ELR (cell line): ENCODE measurements at regions not wholly inside any gene's neighbourhood (a gene's known extent, or its start where the extent isn't known, plus 50 kb on each side); places are given as distances from the start of the nearest gene placed in this dataset.
"Not testable (repeated sequence)": the region's sequence is repeated elsewhere in the genome, so short reads cannot be mapped to it uniquely, and the experiment has no call there.

ENCODE experiments used
- DNase-seq: peaks from one replicate; pipeline ENCODE4 v3.0.0-alpha.2; 2015; ENCODE audit warnings: low read depth

GRCh38 chr1:30562559-30562958 is 160.8 kb downstream of the MATN1 start:
- DNase-seq: no peak

GRCh38 chr1:30551603-30552002 is 171.8 kb downstream of the MATN1 start:
- no peak for DNase-seq

DNA sequence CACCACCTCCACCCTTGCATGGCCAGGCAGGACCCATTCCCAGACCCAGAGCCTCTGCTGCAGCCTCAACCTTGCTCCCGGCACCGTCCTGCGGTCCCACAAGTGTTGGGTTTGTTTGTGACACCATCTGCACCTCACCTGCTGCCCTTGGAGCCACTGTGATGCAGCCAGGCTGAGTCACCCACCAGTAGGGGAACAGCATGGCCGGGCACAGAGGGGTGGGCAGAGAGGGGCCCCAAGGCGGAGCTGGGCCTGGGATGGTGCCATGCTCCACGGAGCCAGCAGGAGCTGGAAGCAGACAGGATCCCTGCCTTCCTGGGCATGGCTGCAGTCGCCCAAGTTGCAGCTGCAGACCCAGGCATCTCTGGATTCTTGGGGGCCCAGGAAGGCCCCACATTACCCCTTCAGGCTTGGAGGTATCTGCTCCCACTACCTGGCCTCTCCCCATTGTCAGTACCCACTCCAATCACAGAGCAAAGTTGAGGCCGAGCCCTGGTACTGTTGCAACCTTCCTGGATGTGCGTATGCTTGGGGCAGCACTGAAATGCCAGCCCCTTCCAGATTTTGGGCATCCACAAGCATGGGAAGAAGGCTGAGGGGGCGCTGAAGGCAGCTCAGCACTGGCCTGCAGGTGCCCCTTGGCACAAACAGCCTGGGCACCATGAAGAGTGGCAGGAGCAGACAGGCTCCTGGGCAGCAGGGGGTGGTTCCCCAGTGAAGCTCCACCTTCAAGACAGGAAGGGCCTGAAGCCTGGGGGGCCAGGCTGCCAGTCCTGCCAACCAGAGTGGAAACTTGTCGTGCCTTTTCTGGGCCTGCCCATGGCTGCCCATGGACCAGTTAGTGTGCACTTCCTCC is 172.8 kb downstream of the MATN1 start:
- DNase-seq: no peak

DNA sequence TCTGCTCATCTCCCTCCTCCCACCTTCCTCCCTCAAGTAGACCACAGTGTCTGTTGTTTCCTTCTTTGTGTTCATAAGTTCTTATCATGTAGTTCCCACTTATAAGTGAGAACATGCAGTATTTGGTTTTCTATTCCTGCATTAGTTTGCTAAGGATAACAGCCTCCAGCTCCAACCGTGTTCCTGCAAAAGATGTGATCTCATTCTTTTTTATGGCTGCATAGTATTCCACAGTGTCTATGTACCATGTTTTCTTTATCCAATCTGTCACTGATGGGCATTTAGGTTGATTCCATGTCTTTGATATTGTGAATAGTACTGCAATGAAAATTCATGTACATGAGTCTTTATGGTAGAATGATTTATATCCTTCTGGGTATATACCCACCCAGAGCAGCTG is 173.5 kb downstream of the MATN1 start:
- not testable (repeated sequence) for DNase-seq

- DNase-seq: no peak
Measured at GRCh38 chr1:30548294-30548693, 175.1 kb downstream of the MATN1 start.

- DNase-seq: not testable (repeated sequence)
Measured at GRCh38 chr1:30547326-30547725, 176.1 kb downstream of the MATN1 start.

DNA sequence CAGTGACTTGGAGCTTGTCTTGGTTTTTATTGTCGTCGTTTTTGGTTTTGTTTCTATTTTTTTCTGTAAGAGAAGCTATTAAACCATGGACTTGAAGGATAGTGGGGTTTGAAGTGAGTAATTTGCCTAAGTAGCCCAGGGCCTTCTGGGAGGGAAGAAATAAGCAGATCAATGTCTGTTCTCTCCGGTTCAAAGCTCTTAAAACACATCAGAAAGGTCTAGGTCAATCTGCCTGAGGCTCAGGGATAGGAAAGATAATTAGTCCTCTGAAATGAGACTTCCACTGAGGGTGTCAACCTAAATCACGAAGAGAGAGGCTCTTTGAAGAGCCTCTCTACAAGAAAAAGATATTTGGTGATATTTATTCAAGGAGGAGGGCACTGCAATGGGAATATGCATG is 178.0 kb downstream of the MATN1 start:
- DNase-seq: no peak

DNA sequence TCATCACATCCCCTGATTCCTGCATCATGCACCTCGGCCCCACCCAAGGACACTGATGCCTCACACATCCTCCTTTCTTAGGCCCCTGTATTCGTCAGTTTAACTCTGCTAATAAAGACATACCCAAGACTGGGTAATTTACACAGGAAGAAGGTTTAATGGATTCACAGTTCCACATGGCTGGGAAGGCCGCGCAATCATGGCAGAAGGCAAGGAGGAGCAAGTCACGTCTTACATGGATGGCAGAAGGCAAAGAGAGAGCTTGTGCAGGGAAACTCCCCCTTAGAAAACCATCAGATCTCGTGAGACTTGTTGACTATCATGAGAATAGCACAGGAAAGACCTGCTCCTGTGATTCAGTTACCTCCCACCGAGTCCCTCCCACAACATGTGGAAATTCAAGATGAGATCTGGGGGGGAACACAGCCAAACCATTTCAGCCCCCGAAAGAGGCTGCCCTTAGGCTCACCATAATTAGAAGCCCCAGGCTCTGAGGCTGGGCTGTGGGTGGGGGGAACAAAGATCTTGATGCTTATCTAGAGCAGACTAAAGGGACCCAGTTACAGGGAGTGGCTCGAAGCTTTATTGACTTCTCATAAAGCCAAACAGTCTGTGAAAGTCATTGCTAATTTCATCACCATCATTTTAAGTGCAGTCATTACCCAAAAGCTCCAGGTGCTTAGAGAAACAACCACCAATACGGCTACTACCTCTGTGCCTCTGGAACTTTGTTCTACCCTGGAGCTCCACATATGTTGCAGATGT is 181.5 kb downstream of the MATN1 start:
- no peak for DNase-seq

DNA sequence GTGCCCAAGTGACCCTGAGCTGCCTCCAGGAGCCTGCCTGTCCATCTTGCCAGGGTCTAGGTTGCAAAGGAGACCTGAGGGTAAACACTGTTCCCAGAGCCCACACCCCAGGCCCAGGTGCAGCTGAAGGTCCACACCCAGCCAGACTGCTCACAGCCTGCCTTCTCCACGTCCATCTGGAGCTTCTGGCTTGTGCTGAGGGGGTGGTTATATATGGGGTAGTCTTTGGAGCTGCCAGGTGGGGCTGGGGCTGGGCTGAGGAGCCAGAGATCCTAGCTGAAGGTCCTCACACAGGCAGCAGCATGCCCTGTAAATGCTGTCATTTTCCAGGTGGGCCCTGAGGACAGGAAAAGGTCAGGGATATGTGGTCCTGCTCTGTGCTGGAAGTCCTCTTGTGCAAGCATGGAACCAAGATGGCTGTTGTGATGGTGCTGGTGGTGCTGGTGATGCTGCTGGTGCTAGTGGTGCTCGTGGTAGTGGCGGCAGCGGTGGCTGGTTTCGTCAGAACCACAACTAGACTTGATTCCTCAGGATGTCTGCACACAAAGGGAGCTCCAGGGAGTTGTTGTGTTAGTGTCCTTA is 182.7 kb downstream of the MATN1 start:
- DNase-seq: no peak

DNA sequence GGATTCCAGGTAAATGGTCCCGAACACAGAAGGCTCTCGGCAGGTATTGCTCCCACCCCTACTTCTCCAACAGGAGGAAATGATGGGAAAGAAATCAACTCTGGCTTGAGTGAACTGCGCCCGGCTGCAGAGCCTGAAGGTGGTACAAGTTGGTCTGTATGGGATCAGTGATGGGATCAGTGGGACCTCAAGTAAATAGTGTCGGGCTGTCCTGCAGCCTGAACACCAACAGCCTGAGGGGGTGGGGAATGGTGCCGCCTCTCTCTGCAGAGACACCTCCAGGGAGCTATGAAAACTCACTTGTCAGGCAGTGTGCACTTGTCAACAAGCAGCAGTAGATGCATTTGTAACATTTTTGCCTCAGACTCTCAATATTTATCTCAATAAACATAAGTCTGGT is 183.5 kb downstream of the MATN1 start:
- no peak for DNase-seq

- no peak for DNase-seq
Measured at GRCh38 chr1:30538993-30539867, 184.2 kb downstream of the MATN1 start.

DNA sequence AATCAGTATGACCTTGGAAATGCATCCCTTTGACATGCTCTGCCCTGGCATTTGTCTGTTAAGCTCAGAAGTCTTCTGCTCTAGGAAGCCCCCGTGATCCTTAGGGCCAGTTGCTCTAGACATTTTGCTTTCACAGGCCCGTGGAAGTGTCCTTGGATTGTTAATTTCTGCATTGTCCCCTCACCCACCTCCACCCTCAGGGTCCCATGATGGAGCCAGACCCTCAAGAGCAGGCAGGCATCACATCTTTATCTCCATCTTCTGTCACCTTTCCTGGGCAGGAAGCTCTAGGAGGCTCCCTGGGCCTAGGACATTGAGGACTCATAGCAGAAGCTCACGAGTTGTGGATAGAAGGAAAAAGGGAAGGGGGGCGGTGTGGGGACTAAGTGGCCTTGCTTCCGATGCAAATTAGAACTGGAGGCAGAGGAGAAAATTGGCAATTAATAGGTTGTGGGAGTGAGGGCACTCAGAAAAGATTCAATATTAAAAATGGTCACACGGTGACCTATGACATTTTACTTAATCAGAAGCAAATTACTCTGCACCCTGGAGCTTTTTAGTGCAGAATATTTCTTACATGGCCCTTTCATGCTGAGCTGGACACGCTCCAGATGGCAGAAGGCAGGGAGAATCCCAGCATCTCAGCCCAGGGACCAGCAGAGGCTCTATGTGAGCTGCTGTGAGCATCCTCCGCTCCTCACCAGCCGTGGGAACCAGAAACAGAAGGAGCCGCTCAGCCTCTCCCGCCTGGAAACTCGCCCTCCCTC is 185.0 kb downstream of the MATN1 start:
- no peak for DNase-seq

DNA sequence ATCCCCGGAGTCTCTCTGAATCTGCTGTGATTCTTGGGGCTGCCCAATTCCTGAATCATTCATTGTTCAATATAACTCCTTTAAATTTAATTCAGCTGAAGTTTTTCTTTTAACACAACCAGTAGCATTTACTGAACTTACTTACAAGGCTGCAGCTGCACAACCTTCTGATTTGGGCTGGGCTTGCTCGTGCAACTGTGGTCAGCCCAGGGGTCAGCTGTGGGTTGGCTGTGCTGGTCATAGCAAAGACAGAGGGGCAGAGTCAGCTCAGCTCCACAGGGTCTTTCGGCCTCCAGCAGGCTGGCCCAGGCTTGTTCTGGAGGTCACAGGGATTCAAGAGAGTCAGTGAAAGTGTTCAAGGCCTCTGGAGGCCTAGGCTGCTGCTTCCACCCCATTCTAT is 186.1 kb downstream of the MATN1 start:
- no peak for DNase-seq

GRCh38 chr1:30536530-30536929 is 186.9 kb downstream of the MATN1 start:
- DNase-seq: no peak

DNA sequence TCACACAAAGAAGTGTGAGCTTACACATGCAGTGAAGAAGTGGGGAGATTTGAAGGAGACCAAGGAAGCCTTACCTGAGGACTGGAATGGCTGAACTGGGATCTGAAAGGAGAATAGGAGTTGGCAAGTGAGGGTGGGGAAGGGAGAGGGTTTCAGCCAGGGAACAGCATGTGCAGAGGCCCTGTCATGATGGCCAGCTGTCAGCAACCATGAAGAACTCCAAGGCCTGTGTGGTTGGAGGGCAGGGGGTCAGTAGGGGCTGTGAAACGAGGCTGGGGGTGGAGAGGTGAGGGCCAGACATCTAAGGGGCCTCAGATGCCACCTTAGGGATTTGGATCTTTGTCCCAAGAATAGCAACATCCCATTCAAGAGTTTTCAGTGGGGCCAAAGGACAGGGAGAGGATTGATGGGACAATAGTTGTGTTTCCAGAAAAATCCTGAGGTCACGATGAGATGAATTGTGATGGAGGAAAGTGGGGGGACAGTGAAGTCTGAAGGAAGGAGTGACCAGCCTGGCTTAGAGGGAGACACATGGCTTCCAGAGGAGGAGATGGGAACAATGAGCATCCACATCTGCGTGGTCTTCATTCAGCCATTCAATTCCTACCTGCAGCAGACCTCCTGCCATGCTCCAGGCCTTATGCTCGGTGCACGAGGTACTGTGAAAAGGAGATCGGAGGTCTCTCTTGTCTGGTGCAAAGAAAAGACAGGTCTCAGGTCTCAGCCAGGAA is 187.6 kb downstream of the MATN1 start:
- DNase-seq: no peak

DNA sequence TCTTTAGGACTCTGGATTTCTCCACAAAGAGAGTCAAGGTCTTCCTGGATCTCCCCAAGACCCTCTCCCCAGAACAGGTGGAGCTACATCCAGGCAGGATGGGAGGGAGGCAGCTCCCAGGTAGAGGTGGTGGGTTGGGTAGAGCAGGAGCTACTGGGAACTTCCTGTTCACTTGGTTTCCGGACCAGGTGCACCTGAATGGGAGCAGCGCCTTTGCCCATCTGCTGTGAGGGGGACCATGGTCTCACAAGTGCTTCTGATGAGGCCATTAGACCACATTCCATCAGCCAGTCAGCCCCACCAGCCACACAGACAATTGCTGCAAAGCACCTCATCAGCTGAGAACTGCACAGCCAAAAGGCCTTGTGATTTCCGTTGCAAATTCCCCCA is 188.8 kb downstream of the MATN1 start:
- no peak for DNase-seq

DNA sequence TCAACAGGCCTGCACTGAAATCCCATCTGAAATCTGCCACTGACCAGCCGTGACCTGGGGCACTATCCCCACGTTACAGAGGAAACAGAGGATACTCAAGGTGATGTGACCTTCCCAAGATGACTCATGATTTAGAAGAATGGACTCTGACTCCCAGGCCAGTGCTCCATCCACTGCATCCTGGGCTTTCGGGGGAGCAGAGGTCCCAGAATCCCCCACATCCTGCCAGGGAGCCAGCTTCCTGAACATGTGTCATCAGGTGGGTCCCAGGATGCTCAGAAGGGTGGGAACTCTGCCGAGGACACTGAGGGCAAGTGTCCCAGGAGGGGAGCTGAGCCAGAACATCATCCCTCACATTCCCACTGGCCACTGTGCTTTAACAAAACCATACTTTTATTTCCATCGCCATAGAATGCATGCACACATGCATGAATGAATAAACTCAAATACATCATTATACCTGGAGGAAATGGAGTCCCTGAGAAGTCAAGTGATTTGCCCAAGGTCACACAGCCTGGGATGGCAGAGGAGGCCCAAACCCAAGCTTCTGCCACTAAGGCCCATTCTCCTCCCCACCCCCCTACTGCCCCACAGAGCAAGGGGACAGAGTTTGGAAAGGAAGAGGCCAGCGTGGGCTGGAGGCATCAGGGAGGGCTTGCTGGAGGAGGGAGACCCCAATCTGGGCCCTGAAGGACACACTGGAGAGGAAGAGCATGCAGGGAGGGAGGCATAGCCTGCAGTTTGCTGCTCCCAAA is 189.4 kb downstream of the MATN1 start:
- DNase-seq: no peak

DNA sequence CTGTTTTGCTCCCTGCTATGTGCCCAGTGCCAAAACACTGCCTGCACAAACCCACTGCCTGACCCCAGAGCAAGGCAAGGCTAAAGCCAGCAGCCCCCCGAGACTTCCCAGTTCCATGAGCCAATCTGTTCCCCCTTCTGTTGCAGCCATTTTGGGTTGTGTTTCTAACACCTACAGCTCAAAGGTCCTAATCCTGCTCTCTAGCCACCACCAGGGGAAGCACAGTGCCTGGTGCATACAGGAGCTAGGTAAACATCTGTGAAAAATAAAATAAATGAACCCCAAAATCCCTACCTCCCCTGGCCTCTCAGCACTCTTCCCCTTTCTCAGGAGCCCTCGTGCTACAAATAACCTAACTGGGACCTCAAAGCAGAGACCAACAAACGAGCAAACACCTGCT is 190.2 kb downstream of the MATN1 start:
- DNase-seq: no peak

GRCh38 chr1:30532621-30533020 is 190.8 kb downstream of the MATN1 start:
- no peak for DNase-seq
